OCI-LY1 (cell line): ENCODE measurements at regions not wholly inside any gene's neighbourhood (a gene's known extent, or its start where the extent isn't known, plus 50 kb on each side); places are given as distances from the start of the nearest gene placed in this dataset.

Experiments
- CTCF ChIP-seq: fragments of 200-600 bp; sonication (generic), shearing (Covaris generic); IDR thresholded peaks from 2 replicates; pipeline ENCODE4 v1.5.1; 2017; ENCODE audit warnings: mild to moderate bottlenecking, antibody characterized with exemption, low read length, moderate library complexity, mixed read lengths
- EZH2 ChIP-seq: fragments of 200-600 bp; sonication (generic), shearing (Covaris generic); IDR thresholded peaks from 2 replicates; pipeline ENCODE4 v1.8.0; 2017; ENCODE audit warnings: borderline replicate concordance, mixed run types, mild to moderate bottlenecking, antibody characterized with exemption, low read length, moderate library complexity, mixed read lengths

- no peak for TF ChIP-seq CTCF
- no peak for TF ChIP-seq EZH2
Measured at GRCh38 chr2:168378960-168379669, 77.0 kb upstream of the CERS6 start.
